Stimulated activated CD8-positive, alpha-beta memory T cell treated with anti-CD3 and anti-CD28 coated beads, Interleukin-2, amount 100 ng/mL, for 48 hours (primary cell): ENCODE measurements at regions not wholly inside any gene's neighbourhood (a gene's known extent, or its start where the extent isn't known, plus 50 kb on each side); places are given as distances from the start of the nearest gene placed in this dataset.

Source experiments
- DNase-seq, 2 donors: peaks; one replicate each; pipeline ENCODE4 v3.0.0-alpha.2; 2020; ENCODE audit warnings: low read depth in 2 of 2

GRCh38 chr3:31248563-31248992 lies 284.1 kb upstream of the STT3B start:
- DNase-seq = no peak

- no peak for DNase-seq
These were observed 283.2 kb upstream of the STT3B start for GRCh38 chr3:31249545-31249944.

GRCh38 chr3:31250116-31250777 lies 282.5 kb upstream of the STT3B start:
- no peak for DNase-seq

GRCh38 chr3:31251083-31251482 lies 281.6 kb upstream of the STT3B start:
- no peak for DNase-seq

- no peak for DNase-seq
These were observed 280.2 kb upstream of the STT3B start for GRCh38 chr3:31252216-31253185.

- no peak for DNase-seq
These were observed 278.9 kb upstream of the STT3B start for GRCh38 chr3:31253782-31254181.

- no peak for DNase-seq
These were observed 278.2 kb upstream of the STT3B start for GRCh38 chr3:31254483-31254882.

- no peak for DNase-seq
These were observed 277.6 kb upstream of the STT3B start for GRCh38 chr3:31255007-31255581.

- no peak for DNase-seq
These were observed 270.5 kb upstream of the STT3B start for GRCh38 chr3:31262201-31262600.

GRCh38 chr3:31263897-31264296 lies 268.8 kb upstream of the STT3B start:
- no peak for DNase-seq

- DNase-seq = no peak
These were observed 266.9 kb upstream of the STT3B start for GRCh38 chr3:31265646-31266428.

- no peak for DNase-seq
These were observed 263.9 kb upstream of the STT3B start for GRCh38 chr3:31268868-31269267.

GRCh38 chr3:31270010-31270409 lies 262.7 kb upstream of the STT3B start:
- DNase-seq = no peak

GRCh38 chr3:31274326-31275024 lies 258.2 kb upstream of the STT3B start:
- DNase-seq = no peak

GRCh38 chr3:31275038-31275572 lies 257.6 kb upstream of the STT3B start:
- DNase-seq = no peak

GRCh38 chr3:31275583-31275982 lies 257.1 kb upstream of the STT3B start:
- no peak for DNase-seq

GRCh38 chr3:31277582-31277981 lies 255.1 kb upstream of the STT3B start:
- no peak for DNase-seq

- no peak for DNase-seq
These were observed 254.2 kb upstream of the STT3B start for GRCh38 chr3:31278532-31278931.

GRCh38 chr3:31284776-31285175 lies 247.9 kb upstream of the STT3B start:
- no peak for DNase-seq

GRCh38 chr3:31285833-31286486 lies 246.8 kb upstream of the STT3B start:
- no peak for DNase-seq
